ENCODE measurements at regions not wholly inside any gene's neighbourhood (a gene's known extent, or its start where the extent isn't known, plus 50 kb on each side); places are given as distances from the start of the nearest gene placed in this dataset.
"Not testable (repeated sequence)": the region's sequence is repeated elsewhere in the genome, so short reads cannot be mapped to it uniquely, and the experiment has no call there.

DNA sequence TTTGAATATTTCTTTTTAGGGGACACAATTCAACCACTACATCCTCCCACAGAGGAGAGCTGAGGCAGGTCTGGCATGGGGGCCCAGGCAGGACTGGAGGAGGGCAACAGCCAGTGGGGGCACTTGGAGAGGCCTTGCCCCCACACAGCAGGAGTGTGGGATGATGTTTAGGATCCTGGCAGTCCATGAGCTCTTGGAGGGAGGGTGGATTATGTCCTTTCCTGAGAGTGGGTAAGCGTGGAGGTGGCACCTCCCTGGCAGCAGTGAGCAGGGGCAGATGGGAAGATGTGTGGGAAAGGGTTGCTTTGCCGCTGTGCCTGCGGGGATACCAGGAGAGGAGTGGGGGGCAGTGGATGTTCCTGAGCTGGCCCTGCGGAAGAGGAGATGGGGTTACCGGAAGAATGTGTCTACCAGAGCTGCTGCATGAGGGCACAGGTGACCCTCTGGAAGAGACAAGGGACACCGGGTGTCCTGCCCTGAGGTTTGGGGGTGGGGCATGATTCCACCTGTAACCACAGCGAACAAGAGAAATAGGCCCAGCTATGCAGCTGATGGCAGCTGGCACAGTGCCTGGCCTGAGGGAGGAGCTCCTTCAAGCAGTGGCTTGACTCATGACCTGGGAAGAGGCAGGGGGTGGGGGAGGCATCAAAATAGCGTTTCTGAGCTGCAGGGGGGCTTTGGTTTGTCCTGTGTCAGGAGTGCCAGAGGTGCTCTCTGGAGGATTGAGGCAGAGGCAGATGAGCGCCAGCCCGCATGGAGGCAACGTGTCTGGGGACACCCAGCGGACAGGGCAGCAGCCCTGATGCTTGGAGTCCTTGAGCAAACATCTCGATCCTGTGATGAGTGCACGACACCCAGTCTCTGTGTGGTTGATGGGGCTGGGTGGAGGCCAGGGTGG lies 123.9 kb upstream of the TMPRSS2 start:
- DNase-seq (ENCODE audit: low read depth) = no peak

DNA sequence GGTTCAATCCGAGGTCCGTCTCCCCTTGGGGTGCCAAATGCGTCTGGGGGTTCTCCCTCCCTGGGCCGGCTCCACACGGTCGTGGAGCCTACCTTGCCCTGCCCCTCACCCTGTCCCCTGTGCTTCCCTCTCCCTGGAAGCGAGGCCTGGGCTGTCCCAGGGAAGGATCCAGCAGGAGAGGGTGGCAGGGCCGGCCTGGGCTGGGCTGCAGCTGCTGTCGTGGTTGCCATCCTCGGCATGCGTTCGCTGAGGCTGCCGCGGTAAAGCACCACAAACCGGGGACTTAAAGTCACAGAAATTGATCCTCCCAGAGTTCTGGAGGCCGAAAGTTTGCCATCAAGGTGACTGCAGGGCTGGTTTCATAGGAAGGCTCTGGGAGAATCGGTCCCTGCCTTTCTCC lies 123.0 kb upstream of the TMPRSS2 start:
- DNase-seq (ENCODE audit: low read depth) = no peak

DNA sequence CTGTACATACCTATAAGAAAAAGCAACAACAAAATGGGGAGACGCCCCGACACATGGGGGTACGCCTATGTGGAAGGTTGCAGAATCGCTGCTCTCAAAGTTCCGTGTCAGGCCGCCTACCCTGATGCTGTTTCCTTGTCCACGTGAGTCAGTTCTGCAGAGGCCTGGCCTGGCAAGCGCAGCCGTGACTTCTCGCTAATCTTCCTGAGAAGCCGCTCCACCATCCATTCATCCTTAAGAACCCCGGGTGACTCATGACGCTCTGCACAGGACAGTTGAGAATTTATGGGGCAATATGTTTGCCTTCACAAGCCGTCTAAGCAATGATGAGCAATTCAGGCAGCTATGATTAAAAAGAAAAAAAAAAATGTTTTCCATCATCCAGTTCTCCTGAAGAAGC lies 122.3 kb upstream of the TMPRSS2 start:
- peak; percentile 99 for DNase-seq (ENCODE audit: low read depth)

DNA sequence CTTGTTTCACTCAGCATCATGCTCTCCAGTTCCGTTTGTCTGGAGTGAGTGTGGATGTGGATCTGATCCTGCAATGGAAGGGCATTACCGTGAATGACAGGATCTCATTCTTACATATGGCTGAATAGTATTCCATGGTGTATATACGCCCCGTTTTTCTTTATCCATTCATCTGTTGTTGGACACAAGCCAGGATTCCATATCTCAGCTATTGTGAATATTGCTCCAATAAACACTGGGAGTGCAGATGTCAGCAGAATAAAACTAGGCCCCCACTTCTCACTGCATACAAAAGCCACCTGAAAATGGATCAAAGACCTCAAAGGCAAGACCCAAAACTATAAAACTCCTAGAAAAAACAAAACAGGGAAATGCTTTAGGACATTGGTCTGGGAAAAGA lies 120.3 kb upstream of the TMPRSS2 start:
- DNase-seq (ENCODE audit: low read depth) = no peak

DNA sequence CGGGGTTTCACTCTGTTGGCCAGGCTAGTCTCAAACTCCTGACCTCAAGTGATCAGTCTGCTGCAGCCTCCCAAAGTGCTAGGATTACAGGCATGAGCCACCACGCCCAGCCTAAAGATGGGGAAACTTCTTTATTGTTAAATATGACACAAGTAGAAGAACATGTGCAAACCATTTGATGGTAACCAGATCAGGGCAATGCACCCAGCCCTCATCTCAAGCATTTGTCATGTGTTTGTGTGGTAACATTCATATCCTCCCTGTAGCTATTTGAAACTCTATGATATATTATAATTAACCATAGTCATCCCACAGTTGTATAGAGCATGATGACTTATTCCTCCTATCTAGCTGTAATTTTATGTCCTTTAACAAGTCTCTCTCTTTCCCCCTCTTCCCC lies 119.5 kb upstream of the TMPRSS2 start:
- peak; percentile 53 for DNase-seq (ENCODE audit: low read depth)

DNA sequence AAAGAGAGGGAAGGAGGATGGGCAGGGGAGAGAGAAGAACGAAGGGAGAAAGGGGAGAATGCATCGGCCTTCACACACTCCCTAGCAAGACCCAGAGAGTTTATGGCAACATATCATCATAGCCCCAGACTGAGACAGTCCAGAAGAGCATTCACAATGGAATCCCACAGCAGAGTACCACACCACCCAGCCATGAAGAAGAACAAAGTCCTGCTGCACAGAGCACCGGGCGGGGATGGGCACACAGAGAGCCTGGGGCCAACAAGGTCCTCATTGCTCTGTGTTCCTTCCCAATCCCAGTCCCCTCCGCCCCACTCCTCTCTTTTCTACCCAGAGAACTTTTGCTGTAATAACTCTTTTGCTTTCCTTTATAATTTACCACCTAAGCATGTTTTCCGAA lies 118.1 kb upstream of the TMPRSS2 start:
- DNase-seq (ENCODE audit: low read depth) = no peak

DNA sequence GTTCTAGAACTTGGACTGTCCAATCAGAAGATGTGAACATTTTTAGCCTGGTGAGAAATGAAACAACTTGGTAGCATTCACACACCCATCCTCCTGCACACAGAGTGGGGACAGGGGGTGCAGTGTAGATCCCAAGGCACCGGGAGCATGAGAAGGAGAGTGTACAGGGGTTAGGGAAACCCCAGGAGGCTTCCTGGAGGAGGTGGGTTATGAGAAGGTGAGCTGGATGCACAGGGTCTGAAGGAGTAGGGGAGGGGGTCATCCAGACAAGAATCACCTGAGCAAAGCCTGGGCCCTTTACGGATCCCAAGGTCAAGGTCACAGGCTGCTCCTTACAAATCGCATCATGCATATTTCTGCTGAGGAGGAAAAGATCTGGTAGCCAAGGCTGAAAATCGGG lies 117.5 kb upstream of the TMPRSS2 start:
- no peak for DNase-seq (ENCODE audit: low read depth)

DNA sequence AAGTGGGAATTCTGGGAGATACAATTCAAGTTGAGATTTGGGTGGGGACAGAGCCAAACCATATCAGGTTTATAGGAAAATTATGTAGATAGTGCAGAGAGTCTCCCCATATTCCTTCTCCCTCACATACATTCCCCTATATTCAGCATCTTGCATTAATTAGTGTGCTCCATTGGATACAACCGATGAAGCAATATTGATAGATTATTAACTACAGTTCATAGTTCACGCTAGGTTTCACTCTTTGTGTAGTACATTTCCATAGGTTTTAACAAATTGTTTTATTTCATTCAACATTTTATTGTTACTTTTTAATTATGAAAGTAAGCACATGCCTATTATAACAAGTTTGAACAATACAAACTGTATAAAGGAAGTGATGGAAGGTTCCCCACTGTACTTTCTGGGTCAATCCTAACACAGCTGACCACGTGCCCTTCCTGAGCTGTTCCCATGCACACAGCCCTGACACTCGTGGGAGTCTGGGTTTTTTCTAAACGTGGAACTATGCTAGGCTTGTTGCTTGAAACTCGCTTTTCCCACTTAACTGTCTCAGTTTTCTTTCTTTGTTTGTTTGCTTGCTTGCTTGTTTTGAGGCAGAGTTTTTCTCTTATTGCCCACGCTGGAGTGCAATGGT lies 116.8 kb upstream of the TMPRSS2 start:
- no peak for DNase-seq (ENCODE audit: low read depth)

DNA sequence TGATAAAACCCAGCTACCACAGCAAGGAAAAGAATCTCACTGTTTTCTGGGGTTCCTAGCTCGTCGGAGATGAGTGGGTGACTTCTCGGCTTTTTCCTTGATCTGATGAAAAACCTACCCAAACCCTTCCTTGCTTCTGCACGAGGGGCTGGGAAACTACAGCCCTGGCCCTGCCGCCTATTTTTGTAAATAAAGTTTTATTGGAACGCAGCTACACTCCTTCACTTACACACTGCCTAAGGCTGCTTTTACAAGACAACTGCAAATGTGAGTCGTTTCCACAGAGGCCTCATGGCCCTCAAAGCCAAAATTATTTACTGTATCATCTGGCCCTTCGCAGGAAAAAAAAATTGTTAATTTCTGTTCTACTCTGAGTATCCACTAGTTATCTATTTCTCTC lies 116.0 kb upstream of the TMPRSS2 start:
- no peak for DNase-seq (ENCODE audit: low read depth)

DNA sequence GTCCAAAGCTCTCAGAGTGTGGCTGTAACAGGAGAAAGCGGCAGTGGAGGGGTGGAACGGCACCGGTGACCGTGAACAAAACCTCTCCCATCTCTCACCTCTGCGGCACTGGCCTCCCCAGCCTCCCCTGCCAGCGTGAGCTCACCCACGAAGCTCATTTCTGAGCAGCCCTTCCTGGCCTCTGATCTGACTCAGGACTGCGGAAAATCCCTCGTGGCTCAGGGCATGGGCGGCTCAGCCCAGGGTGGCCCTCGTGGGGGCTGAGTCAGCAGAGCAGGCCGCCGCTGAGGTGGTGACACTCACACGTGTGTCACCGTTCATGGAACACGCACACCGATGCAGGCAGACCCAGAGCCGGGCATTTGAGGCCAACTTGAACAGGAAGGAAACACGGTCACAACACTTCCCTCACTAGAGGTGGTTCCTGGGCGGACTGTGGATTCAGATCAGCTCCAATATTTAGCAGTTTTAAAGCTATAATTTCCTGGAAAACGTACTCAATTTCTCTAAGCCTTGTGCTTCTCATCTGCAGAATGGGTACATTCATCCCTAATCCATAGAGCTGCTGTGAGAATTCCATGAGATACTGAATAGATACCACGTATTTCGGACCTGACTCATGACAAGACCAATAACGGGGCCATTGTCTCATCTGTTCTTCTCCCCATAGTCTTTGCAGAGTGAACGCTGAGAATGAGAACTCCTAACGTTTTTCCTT lies 115.0 kb upstream of the TMPRSS2 start:
- DNase-seq (ENCODE audit: low read depth) = no peak

DNA sequence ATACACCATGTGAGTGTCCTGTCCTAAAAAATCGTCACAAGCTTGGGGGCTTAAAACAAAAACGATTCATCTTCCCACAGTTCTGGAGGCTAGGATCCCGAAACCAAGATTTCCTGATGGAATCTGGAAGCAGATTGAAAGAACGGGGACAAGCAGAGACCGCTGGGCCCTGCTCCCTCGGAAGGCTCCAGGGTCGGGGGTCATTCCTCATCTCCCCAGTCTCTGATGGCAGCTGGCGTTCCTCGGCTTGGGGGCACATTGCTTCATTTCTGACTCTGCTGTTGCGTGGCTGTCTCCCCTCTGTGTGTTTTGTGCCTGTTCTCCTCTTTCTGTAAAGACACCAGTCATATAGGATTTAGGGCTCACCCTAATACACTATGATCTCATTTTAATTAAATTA lies 114.2 kb upstream of the TMPRSS2 start:
- no peak for DNase-seq (ENCODE audit: low read depth)

DNA sequence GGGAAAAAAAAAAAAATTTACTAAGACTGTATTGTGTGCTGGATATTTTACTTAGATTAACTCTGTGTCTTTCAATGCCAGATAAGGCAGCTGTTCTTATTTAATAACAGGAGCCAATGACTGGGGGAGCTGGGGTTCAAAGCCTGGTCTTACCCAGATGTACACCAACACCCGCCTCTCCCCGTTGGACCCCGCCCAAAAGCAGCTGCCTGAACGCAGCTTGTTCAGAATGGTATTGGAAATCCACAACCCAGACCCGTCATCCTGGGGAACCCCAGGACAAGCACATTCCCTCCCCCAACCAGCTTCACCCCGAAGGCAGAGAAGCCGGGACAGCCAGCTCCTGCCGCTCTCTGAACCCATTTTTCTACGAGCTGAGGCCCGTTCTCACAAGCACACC lies 113.6 kb upstream of the TMPRSS2 start:
- no peak for DNase-seq (ENCODE audit: low read depth)

DNA sequence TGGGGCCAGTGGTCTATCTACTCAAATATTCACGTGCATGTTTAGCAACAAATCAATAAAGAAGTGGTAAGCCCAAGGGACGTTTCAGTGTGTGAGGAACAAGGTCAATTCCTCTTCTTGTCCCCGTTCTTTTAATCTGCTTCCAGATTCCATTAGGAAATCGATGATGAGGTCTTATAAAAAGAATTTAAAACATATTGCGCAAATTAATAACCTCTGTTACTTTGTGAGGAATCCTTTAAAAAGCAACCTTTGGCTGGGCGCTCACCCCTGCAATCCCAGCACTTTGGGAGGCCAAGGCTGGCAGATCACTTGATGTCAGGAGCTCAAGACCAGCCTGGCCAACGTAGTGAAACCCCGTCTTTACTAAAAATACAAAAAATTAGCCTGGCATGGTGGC lies 113.0 kb upstream of the TMPRSS2 start:
- DNase-seq (ENCODE audit: low read depth) = peak; percentile 49

DNA sequence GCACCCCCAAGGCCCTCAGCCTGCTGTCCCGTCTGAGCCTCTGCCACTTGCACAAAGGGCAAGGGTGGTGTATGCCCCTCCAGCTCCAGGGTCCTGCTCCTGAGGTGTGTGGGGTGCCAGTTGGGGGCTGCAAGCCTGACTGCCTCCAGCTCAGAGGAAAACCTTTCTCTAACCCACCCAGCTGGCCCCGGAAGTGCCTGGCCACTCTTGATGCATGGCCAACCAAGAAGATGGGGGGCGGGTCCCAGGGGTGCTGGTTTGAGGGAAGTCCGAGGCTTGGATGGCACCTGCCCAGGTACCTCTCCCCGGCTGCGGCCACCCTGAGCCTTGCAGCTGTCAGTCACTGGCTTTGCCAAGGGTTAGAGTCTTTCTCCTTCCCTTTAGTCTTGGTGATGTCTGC lies 112.6 kb upstream of the TMPRSS2 start:
- DNase-seq (ENCODE audit: low read depth) = no peak

DNA sequence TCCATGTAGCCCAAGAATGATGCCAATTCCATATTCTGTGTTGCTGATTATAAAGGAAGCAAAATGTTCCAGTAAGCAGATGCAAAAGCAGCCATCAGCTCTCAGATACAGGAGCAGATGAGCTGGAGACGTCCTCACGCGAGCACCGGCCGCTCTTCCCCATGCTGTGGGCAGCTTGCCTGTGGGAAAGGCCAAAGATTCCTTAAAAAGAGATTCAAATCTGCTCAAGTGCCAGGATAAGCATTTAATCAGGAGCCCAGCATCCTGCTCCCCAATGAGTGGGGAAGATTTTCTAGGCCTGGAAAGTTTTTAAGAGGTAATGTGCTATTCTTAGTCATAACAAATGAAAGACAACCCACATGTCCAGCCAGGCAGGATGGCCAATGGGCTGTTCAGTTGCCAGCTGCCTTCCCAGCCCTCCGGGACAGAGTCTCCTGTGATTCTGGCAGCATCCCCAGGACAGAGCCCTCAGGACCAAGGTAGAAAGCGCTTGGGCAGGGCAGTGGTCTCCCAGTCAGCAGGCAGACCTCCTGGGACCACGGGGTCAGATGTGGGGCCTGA lies 108.2 kb upstream of the TMPRSS2 start:
- DNase-seq (ENCODE audit: low read depth) = peak; percentile 95

DNA sequence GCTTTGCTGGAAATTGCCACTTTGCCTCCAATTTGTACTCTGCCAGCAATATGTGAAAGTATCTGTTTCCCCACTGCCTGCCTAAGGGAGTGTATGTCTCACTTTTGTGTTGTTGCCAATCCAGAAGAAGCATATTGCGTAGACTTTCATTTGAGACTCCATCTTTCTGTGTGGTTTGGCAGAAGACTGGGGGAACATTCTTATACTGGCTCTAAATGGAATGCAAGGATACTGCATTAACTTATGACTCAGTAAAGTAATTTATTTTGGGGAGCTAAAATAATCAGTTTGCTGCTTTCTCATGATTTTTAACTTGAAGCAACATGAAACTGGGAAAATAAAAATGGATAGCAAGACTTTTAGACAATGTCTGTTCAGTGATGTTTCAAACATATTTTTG lies 107.7 kb upstream of the TMPRSS2 start:
- DNase-seq (ENCODE audit: low read depth) = peak; percentile 99

DNA sequence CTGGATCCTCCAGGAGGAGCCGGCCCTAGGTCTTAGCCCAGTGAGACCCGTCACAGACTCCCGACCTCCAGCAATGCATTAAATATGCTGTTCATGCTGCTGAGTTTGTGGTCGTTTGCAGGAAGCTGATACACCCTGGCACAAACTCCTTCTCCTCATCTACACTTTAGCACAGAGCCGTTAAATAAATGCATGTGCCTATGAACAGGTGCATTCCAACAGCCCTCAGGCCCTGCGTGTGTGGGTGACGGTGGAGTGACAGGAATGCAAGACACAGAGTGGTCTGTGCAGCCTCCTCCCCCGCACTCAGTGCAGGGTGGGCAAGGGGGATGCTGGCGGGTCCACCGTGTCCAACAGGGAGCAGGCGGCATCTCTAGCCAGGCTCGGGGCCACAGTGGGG lies 106.6 kb upstream of the TMPRSS2 start:
- no peak for DNase-seq (ENCODE audit: low read depth)

DNA sequence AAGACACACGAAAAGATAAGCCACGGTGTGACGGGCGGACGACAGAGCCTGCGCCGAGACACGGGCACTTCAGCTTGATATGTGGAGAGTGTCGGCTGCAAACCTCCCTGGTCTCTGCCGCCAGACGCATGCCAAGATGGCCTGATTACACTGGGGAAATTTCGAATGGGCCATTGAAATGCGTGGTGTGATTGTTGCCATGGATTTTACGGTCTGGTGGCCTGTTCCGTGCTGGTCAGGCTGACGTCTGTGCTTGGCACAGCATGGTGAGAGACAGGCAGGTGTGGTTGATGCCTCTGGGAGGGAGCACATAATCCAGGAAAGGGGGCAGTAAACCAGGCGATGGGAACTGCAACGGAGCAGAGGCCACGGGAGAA lies 105.6 kb upstream of the TMPRSS2 start:
- DNase-seq (ENCODE audit: low read depth) = no peak

DNA sequence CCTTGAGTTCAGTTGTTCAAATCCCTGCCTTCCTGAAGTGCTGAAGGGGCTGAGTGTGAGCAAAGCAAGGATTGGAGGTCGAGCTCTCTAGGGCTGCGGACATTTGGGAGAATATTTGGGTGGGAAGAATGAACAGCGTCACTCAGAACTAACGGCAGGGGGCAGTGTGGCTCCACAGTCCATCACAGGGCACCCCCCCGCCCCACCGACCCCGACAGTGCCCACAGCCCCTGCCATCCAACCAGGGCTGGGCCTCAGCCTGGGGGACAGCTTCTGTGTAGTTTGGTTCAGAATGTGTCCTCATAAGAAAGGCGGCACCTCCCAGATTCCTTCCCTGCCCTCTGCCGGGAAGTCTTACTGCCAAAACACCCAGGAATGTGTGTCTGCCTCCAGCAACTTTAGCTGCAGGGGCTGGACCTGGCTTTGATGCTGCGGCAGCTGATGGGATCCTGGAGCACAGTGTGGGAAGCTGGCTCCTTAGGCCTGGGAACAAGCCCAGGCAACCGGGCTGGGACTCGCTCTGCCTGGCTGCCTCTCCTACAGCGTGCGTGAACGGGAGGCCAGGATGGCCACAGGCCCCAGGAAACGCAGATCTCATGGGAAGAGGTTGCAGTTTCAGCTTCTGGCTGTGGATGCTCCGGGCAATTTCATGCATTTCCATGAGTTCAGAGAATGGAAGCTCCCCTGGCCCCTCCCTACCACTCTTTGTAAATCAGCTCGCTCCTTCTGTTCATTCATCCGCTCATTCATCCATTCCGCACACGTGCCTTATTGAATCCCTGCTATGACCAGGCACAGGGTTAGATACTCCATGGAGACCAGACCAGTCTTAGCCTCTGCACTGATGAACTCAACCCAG lies 104.9 kb upstream of the TMPRSS2 start:
- DNase-seq (ENCODE audit: low read depth) = peak; percentile 99

DNA sequence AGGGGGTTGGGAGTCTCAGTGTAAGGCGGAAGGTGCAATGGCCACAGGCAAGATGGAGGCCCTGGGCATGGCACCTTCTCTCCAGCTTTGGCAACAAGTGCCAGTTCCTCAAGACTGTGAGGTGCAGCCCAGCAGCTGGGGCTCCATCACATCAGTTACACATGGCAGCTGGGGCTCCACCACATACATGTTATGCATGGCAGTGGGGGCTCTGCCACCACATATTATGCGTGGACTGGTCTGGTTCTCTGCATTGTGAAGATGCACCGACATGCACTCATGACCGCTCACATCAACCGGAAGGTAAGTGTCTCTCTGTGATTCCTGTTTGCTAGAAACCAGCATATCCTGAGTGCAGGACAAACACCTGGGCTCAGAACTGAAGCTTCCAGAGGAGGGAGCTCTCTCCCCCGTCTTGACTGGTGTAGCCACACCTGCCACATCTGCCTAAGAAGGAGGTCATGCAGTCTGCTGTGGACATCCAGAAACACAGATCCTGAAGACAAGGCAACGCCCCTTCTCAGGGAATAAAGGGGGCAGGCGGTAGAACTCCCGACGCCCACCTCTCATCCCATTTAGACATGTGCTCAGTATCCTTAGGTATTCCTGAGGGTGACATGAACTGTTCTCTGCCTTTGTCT lies 104.1 kb upstream of the TMPRSS2 start:
- DNase-seq (ENCODE audit: low read depth) = no peak

DNA sequence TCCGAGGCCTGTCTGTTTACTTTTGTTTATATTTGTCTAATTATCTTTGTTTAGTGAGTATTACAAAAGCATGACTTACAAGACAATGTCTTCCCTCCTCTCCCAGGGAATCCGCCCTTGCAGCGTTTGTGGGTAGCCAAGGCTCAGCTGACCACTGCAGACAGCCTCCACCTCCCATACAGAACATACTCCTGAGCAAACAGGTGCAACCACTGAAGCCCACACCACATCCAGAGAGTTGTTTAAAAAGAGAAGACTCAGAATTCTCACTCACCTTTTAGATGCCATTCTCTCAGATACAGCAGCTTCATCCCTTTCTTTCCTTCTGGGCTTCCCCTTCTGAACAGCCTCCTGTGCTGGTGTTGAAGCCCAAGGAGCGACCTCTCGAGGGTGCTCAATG lies 103.5 kb upstream of the TMPRSS2 start:
- no peak for DNase-seq (ENCODE audit: low read depth)

DNA sequence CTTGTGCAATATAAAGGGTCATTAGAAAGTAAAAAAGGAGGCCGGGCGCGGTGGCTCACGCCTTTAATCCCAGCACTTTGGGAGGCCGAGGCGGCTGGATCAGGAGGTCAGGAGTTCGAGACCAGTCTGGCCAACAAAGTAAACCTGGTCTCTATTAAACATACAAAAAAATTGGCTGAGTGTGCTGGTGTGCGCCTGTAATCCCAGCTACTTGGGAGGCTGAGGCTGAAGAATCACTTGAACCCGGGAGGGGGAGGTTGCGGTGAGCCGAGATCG lies 102.8 kb upstream of the TMPRSS2 start:
- DNase-seq (ENCODE audit: low read depth) = not testable (repeated sequence)
